GM10248 (cell line): ENCODE measurements at regions not wholly inside any gene's neighbourhood (a gene's known extent, or its start where the extent isn't known, plus 50 kb on each side); places are given as distances from the start of the nearest gene placed in this dataset.

Experiments
- CTCF ChIA-PET: fragments of 300-600 bp; sonication (Branson Sonifier 250); formaldehyde crosslinking; extraction: SDS; loops from one replicate; lab custom pipeline; 2021; ENCODE audit warnings: antibody characterized with exemption; lab: Yijun Ruan, JAX
- POLR2A ChIA-PET: fragments of 350-650 bp; sonication (Branson Sonifier 250); formaldehyde crosslinking; extraction: SDS; loops from one replicate; lab custom pipeline; 2020; ENCODE audit warnings: antibody characterized with exemption; lab: Yijun Ruan, JAX
- DNase-seq: peaks from one replicate; pipeline ENCODE4 v3.0.0; 2012; ENCODE audit errors: extremely low spot score
- CTCF ChIP-seq: IDR thresholded peaks from 2 replicates; pipeline ENCODE4 v1.5.1; 2012; ENCODE audit warnings: mild to moderate bottlenecking, low read depth; ENCODE audit errors: extremely low read depth, missing control alignments, control extremely low read depth

- POLR2A ChIA-PET: no interaction called here
- CTCF ChIA-PET: no interaction called here
- no peak for DNase-seq
- no peak for TF ChIP-seq CTCF
Measured at GRCh38 chr1:5324883-5325282, 667.3 kb downstream of the NPHP4 start.

GRCh38 chr1:5318143-5318816 is 663.9 kb downstream of the AJAP1 start:
- no peak for TF ChIP-seq CTCF
- POLR2A ChIA-PET: no interaction called here
- CTCF ChIA-PET: interaction anchor here (1.7 kb wide), 1 partner anchor 9 kb away, joined by 7 read pairs; no protein-coding TSS in a partner anchor
- no peak for DNase-seq

DNA sequence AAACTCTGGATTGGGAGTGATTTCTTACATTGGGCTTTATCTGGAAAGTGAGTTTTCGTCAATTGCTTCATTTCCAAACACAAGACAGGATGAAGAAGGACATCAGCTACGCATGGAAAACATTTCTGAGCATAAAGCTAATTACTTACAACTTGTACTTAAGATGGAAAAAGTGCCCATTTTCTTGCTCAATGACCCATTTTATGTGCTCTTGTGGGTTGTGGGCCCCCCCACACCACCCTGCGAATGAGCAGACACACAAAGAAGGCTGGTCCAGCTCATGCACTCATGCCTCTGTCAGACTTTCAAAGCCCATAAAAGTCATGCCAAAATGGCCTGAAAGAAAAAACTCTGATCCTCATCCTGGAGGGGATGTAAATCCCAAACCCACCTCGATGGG is 663.0 kb downstream of the AJAP1 start:
- CTCF ChIA-PET: interaction anchor here (1.7 kb wide), 1 partner anchor 8 kb away, joined by 7 read pairs; no protein-coding TSS in a partner anchor
- POLR2A ChIA-PET: no interaction called here
- DNase-seq: no peak
- TF ChIP-seq CTCF: no peak

DNA sequence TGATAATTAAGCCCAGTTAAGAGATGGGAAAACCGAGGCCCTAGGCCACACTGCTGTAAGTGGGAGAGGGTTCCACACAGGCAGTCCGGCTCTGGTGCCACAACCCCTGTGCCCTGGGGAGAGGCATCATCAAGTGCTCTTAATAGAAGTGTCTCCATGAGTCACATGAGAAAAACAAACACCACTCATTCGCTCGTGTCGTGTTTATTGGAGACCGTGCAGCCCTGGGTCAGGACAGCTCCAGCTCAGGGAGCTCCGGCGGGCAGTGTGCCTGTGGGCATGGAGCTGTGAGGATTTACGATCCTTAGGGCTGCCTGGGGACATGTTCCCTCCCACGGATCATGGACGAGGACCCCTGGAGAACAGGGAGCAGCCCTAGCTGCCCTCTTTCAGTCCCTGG is 658.5 kb downstream of the AJAP1 start:
- TF ChIP-seq CTCF: no peak
- DNase-seq: no peak
- POLR2A ChIA-PET: no interaction called here

GRCh38 chr1:5312293-5312674 is 657.9 kb downstream of the AJAP1 start:
- ChIA-PET POLR2A (no interaction called here), CTCF (no interaction called here)
- no peak for DNase-seq
- TF ChIP-seq CTCF: no peak

More for the DNA sequence above, 658.5 kb downstream of the AJAP1 start:
- CTCF ChIA-PET: no interaction called here

GRCh38 chr1:5311634-5312292 is 657.4 kb downstream of the AJAP1 start:
- POLR2A ChIA-PET: no interaction called here
- no peak for DNase-seq
- CTCF ChIA-PET: no interaction called here
- TF ChIP-seq CTCF: no peak
